DMS 273 (cell line): ENCODE measurements at regions not wholly inside any gene's neighbourhood (a gene's known extent, or its start where the extent isn't known, plus 50 kb on each side); places are given as distances from the start of the nearest gene placed in this dataset.

Source experiments
- DNase-seq: peaks from one replicate; lab custom pipeline; 2025; ENCODE audit not compliant: unreplicated experiment; lab: John Stamatoyannopoulos, UW

- DNase-seq, result no peak
These were observed 63.6 kb upstream of the JAK2 start for GRCh38 chr9:4921449-4921848.

- no peak for DNase-seq
These were observed 63.0 kb upstream of the JAK2 start for GRCh38 chr9:4922101-4922500.

- DNase-seq, result no peak
These were observed 62.3 kb upstream of the JAK2 start for GRCh38 chr9:4922730-4923129.

- DNase-seq, result no peak
These were observed 61.9 kb upstream of the JAK2 start for GRCh38 chr9:4923141-4923540.

- peak; percentile 36 for DNase-seq
These were observed 61.2 kb upstream of the JAK2 start for GRCh38 chr9:4923580-4924544.

- no peak for DNase-seq
These were observed 58.8 kb upstream of the JAK2 start for GRCh38 chr9:4926239-4926638.

- no peak for DNase-seq
These were observed 58.0 kb upstream of the JAK2 start for GRCh38 chr9:4927043-4927471.

GRCh38 chr9:4927701-4928100 is 57.4 kb upstream of the JAK2 start:
- no peak for DNase-seq

- DNase-seq, result no peak
These were observed 55.2 kb upstream of the JAK2 start for GRCh38 chr9:4929917-4930316.

- no peak for DNase-seq
These were observed 52.4 kb upstream of the JAK2 start for GRCh38 chr9:4932681-4933080.

- no peak for DNase-seq
These were observed 51.9 kb upstream of the JAK2 start for GRCh38 chr9:4933177-4933576.

GRCh38 chr9:4933861-4934260 is 51.2 kb upstream of the JAK2 start:
- DNase-seq, result no peak

- no peak for DNase-seq
These were observed 49.9 kb upstream of the JAK2 start for GRCh38 chr9:4935001-4935672.
